Smooth muscle cell (in vitro differentiated cells): ENCODE measurements at regions not wholly inside any gene's neighbourhood (a gene's known extent, or its start where the extent isn't known, plus 50 kb on each side); places are given as distances from the start of the nearest gene placed in this dataset.

Source experiments
- DNase-seq: peaks from one replicate; lab custom pipeline; 2025; ENCODE audit not compliant: unreplicated experiment; lab: John Stamatoyannopoulos, UW
- H2AFZ ChIP-seq: fragments of 200-600 bp; sonication (generic); 2 replicates; pipeline ENCODE4 v1.6.0; 2016; ENCODE audit warnings: antibody characterized with exemption, low read depth, mild to moderate bottlenecking
- H3F3A ChIP-seq: fragments of 200-600 bp; sonication (generic); 2 replicates; pipeline ENCODE4 v1.6.0; 2017; ENCODE audit warnings: antibody characterized with exemption, low read depth
- H3K27ac ChIP-seq: fragments of 200-600 bp; sonication (generic); 2 replicates; pipeline ENCODE4 v1.5.1; 2016; ENCODE audit warnings: low read depth, mild to moderate bottlenecking
- H3K27me3 ChIP-seq: fragments of 200-600 bp; sonication (generic); 2 replicates; pipeline ENCODE4 v1.6.1; 2016; ENCODE audit warnings: low read depth, mild to moderate bottlenecking
- H3K36me3 ChIP-seq: fragments of 200-600 bp; sonication (generic); 2 replicates; pipeline ENCODE4 v1.5.1; 2016; ENCODE audit warnings: low read depth
- H3K4me1 ChIP-seq: fragments of 200-600 bp; sonication (generic); 2 replicates; pipeline ENCODE4 v1.5.1; 2016; ENCODE audit warnings: low read depth
- H3K4me2 ChIP-seq: fragments of 200-600 bp; sonication (generic); 2 replicates; pipeline ENCODE4 v1.6.0; 2016; ENCODE audit warnings: mild to moderate bottlenecking
- H3K4me3 ChIP-seq: fragments of 200-600 bp; sonication (generic); 2 replicates; pipeline ENCODE4 v1.5.1; 2016; ENCODE audit warnings: mild to moderate bottlenecking
- H3K79me2 ChIP-seq: fragments of 200-600 bp; sonication (generic); 2 replicates; pipeline ENCODE4 v1.6.0; 2016; ENCODE audit warnings: low read depth, mild to moderate bottlenecking
- H3K9ac ChIP-seq: fragments of 200-600 bp; sonication (generic); 2 replicates; pipeline ENCODE4 v1.6.0; 2016; ENCODE audit warnings: low read depth
- H3K9me3 ChIP-seq: fragments of 200-600 bp; sonication (generic); replicated peaks from 2 replicates; pipeline ENCODE4 v1.5.1; 2016; ENCODE audit warnings: low read depth
- H4K20me1 ChIP-seq: fragments of 200-600 bp; sonication (generic); 2 replicates; pipeline ENCODE4 v1.6.0; 2016; ENCODE audit warnings: low read depth
- WGBS: methylation state at CpG from one replicate; pipeline ENCODE4 v1.1.7; 2016; ENCODE audit warnings: low lambda C conversion rate; 5-methylcytosine and 5-hydroxymethylcytosine counted together
- TF ChIP-seq, protein P1 (sequence below): fragments of 200-600 bp; sonication (generic); IDR thresholded peaks from 2 replicates; pipeline ENCODE4 v1.5.1; 2017; ENCODE audit warnings: borderline replicate concordance, mild to moderate bottlenecking, antibody characterized with exemption; ENCODE audit not compliant: insufficient read depth, poor library complexity, severe bottlenecking

DNA sequence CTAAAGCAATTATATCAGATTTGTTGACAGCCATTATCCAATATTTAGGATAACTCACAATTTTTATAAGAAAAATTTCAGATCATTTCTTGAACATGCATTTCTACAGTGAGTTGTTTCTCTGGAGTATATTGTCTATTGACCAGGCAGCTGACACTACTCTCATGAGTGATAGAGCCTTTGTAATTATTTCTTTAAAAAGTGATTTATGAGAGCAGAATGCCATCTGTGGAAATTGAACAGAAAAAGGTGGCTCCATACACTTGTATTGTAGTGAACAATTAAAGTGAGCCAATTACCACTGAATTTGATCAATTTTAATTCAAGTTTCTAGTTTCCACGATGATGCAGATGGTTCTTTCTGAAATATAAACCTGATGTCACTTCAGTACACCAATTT lies 855.4 kb downstream of the TAF11L14 start:
- TF ChIP-seq, protein P1, sequence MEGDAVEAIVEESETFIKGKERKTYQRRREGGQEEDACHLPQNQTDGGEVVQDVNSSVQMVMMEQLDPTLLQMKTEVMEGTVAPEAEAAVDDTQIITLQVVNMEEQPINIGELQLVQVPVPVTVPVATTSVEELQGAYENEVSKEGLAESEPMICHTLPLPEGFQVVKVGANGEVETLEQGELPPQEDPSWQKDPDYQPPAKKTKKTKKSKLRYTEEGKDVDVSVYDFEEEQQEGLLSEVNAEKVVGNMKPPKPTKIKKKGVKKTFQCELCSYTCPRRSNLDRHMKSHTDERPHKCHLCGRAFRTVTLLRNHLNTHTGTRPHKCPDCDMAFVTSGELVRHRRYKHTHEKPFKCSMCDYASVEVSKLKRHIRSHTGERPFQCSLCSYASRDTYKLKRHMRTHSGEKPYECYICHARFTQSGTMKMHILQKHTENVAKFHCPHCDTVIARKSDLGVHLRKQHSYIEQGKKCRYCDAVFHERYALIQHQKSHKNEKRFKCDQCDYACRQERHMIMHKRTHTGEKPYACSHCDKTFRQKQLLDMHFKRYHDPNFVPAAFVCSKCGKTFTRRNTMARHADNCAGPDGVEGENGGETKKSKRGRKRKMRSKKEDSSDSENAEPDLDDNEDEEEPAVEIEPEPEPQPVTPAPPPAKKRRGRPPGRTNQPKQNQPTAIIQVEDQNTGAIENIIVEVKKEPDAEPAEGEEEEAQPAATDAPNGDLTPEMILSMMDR: no peak
- H3K4me3 ChIP-seq: no peak overlapping the region
- H3K4me1 ChIP-seq: peaks cover 11% of the 10 kb centered on the region
- no peaks in the 10 kb centered on the region for H3K9me3 ChIP-seq
- DNase-seq: no peak
- no peaks in the 10 kb centered on the region for H3K27me3 ChIP-seq
- H3K79me2 ChIP-seq: no peaks in the 10 kb centered on the region
- H4K20me1 ChIP-seq: no peaks in the 10 kb centered on the region
- H3K36me3 ChIP-seq: no peaks in the 10 kb centered on the region
- H3K27ac ChIP-seq: no peak overlapping the region
- no peak overlapping the region for H3K4me2 ChIP-seq
- H3F3A ChIP-seq: no peaks in the 10 kb centered on the region
- 92% methylated on average over 1 of the region's 1 CpG for WGBS
- H2AFZ ChIP-seq: no peak overlapping the region
- H3K9ac ChIP-seq: no peak overlapping the region

DNA sequence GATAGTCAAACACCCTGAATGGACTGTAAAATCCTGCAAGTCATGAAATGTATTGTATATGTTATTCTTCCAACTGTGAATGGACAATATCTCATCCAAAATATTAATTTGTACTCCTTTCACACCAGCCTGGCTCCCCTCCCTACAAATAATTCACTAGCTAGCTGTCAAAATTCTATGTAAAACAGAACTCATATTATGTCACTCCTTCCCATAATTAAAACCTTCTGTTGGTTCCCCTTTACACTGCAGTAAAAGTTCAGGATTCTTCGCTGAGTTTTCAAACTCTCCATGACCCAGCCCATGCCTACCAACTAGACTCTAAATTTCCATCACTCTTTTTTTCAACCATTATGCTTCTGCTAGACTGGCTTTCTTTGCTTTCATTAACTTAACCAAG lies 857.1 kb downstream of the TAF11L14 start:
- WGBS: 52% methylated on average over 1 of the region's 1 CpG
- H3K36me3 ChIP-seq: no peaks in the 10 kb centered on the region
- H3K9ac ChIP-seq: no peak overlapping the region
- no peaks in the 10 kb centered on the region for H3K79me2 ChIP-seq
- TF ChIP-seq, protein P1: no peak
- H3K4me3 ChIP-seq: no peak overlapping the region
- H4K20me1 ChIP-seq: no peaks in the 10 kb centered on the region
- DNase-seq: no peak
- H3F3A ChIP-seq: no peaks in the 10 kb centered on the region
- H2AFZ ChIP-seq: no peak overlapping the region
- no peaks in the 10 kb centered on the region for H3K9me3 ChIP-seq
- no peak overlapping the region for H3K27ac ChIP-seq
- H3K4me2 ChIP-seq: no peak overlapping the region
- peaks cover 11% of the 10 kb centered on the region for H3K4me1 ChIP-seq
- H3K27me3 ChIP-seq: no peaks in the 10 kb centered on the region

DNA sequence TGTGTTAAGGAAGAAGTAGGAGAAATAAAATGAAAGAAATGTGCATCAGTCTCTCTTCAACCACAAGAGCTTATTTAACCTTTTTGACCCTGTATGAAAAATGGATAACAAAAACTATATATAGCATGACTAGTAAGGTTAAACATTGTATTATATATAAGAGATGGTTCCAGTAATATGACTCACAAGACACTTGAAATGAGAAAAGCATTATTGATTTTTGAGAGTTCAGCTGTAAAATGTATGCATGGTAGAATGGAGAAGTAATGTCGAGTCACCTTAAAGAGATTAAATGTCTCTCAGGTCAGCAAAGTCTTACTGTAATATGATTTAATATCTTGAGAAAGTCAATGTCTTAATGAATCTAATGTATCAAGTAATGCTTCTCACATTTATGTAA lies 860.9 kb downstream of the TAF11L14 start:
- Histone ChIP-seq H3K36me3 (no peaks in the 10 kb centered on the region), H3K4me1 (no peaks in the 10 kb centered on the region), H3K27me3 (no peaks in the 10 kb centered on the region), H2AFZ (no peak overlapping the region), H3F3A (no peaks in the 10 kb centered on the region), H3K9me3 (no peaks in the 10 kb centered on the region), H3K4me2 (no peak overlapping the region), H3K4me3 (no peak overlapping the region), H3K79me2 (no peaks in the 10 kb centered on the region), H4K20me1 (no peaks in the 10 kb centered on the region), H3K9ac (no peak overlapping the region), H3K27ac (no peak overlapping the region)
- TF ChIP-seq, protein P1: no peak
- WGBS: 96% methylated on average over 1 of the region's 1 CpG
- DNase-seq: no peak

DNA sequence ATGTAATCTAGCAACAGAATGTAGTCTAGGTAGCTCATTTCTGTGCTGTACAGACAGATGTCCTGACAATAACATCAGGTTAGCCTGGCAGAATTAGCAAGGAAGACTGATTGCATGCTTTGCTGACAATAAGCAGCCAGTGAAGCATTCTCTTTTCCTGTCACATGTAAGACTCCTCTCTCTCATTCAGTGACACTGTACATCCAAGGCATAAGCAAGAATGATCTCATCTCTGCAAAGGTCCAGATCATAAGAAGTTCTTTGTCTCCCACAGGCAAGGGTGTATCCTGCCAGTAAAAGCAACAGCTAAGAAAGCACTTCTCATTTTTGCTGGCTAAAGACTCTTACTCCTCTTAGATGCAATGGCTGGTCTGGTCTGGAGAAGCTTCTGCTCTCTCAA lies 861.8 kb downstream of the TAF11L14 start:
- Histone ChIP-seq H3K9ac (no peak overlapping the region), H3K4me2 (no peak overlapping the region), H3K9me3 (no peaks in the 10 kb centered on the region), H3K36me3 (no peaks in the 10 kb centered on the region), H3K4me1 (no peaks in the 10 kb centered on the region), H3K27ac (no peak overlapping the region), H3K27me3 (no peaks in the 10 kb centered on the region), H4K20me1 (no peaks in the 10 kb centered on the region), H2AFZ (no peak overlapping the region), H3F3A (no peaks in the 10 kb centered on the region), H3K4me3 (no peak overlapping the region), H3K79me2 (no peaks in the 10 kb centered on the region)
- TF ChIP-seq, protein P1: no peak
- DNase-seq: no peak
